ENCODE measurements at regions not wholly inside any gene's neighbourhood (a gene's known extent, or its start where the extent isn't known, plus 50 kb on each side); places are given as distances from the start of the nearest gene placed in this dataset.
"Not testable (repeated sequence)": the region's sequence is repeated elsewhere in the genome, so short reads cannot be mapped to it uniquely, and the experiment has no call there.

- DNase-seq: not testable (repeated sequence)
Measured at GRCh38 chr15:91415258-91415657, 315.2 kb downstream of the SV2B start.

DNA sequence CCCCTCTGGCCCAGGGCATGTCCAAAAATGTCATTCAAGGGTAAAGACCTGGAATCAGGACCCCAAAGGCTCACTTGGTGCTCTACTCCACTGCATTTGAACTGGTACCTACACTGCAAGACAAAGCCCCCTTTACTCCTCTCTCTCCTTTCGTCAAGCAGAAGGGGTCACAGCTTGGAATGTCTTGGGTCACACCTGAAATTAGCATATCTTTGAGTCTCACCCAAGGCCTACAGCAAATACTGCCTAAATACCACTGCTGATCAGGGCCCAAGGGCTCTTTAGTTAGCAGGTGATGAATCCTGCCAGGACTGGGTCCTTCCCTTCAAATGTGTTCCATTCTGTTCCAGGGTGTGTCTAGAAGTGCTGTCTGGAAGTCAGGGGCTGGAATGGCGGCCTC is 320.6 kb downstream of the SV2B start:
- no peak for DNase-seq

DNA sequence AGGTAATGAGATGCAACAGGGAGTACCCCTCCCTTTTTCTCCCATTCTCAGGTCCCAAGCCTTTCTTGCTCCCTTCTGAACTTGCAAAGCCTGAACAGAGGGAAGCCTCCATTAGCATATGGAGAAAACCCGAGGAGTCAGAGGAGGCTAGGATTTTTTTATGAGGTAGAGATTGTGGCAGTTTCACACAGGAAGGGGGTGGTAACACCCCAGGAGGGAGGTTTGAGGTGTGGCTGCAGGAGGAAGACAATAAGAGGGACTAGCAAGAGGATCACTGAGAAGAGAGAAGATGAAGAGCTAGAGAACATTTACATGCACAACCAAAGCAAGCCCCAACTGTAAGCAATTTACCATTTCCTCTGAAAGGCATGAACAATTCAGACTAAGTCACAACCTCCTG is 322.7 kb downstream of the SV2B start:
- no peak for DNase-seq

GRCh38 chr15:91424001-91424400 is 323.9 kb downstream of the SV2B start:
- DNase-seq: no peak

GRCh38 chr15:91426412-91426811 is 326.4 kb downstream of the SV2B start:
- no peak for DNase-seq

GRCh38 chr15:91429973-91430372 is 329.9 kb downstream of the SV2B start:
- no peak for DNase-seq

- no peak for DNase-seq
Measured at GRCh38 chr15:91431041-91431715, 331.1 kb downstream of the SV2B start.

GRCh38 chr15:91435113-91435512 is 335.1 kb downstream of the SV2B start:
- DNase-seq: no peak

- DNase-seq: no peak
Measured at GRCh38 chr15:91444656-91445055, 344.6 kb downstream of the SV2B start.

DNA sequence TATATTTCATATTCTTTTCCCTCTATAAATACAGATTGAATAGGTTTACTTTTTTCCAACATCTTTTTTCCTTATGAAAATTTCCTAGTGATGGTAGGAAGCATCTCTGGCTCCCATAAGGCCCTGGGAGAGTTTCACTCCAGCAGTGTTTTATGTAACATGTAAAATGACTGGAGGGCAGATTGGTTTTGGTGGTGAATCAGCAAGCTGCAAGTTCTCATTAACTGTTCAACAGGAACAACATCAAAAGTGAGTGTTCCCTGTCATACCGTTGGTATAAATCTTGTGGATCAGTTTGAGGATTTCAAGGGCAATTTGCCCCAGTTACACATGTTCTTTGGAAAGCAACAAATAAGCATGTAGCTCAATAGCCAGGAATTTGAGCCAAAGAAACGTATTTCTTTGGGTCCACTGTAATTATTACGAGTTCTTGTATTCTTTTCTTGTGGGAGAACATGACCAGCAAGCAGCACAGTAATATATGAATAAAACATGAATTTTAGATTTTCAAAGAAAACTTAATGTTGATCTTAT is 345.7 kb downstream of the SV2B start:
- no peak for DNase-seq

- no peak for DNase-seq
Measured at GRCh38 chr15:91447991-91448644, 348.1 kb downstream of the SV2B start.

GRCh38 chr15:91453376-91453775 is 353.3 kb downstream of the SV2B start:
- DNase-seq: not testable (repeated sequence)

DNA sequence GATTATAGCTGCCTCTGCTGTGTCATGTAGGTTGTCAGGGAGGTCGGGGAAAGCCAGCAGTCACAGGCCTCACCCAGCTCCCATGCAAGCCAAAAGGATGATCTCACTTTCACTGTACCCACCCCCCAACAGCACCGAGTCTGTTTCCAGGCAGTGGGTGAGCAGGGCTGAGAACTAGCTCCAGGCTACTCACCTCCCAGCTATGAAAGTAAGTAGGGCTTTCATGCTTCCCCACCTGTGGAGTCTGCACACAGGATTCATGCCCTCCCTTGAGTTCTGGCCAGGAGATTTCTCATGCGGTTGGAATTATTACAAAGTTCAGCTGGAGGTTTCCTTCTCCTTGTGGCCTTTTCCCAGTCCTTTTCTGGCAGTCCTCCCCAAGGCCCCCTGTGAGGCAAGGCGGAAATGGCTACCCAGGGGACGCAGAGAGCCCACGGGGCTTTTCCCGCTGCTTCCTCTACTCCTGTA is 356.2 kb downstream of the SV2B start:
- no peak for DNase-seq

DNA sequence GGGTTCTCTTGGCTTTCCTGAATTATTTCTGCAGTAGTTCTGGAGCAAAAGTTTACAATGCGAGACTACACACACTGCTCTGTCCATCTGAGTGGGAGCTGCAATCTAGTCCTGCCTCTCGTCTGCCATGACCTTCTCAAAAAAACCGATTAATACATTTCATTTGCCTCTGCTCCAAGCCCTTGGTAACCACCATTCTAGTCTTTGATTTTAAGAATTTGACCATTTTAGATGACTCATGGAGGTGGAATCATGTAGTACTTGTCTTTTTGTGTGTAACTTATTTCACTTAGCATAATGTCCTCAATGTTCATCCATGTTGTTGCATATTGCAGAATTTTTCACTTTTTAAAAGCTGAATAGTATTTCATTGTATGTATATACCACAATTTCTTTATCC is 356.9 kb downstream of the SV2B start:
- no peak for DNase-seq

DNA sequence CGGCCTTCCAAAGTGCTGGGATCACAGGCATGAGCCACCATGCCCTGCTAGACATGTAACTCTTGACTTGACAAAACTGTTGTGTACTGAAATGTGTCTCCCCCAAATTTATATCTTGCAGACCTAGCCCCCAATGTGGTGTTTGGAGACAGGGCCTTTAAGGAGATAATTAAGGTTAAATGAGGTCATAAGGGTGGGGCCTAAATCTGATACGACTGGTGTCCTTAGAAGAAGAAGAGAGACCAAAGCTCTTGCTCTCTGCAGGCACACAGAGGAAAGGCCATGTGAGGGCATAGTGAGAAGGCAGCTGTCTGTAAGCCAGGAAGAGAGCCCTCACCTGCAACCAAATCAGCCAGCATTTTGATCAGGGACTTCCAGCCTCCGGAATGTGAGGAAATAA is 361.3 kb downstream of the SV2B start:
- no peak for DNase-seq

DNA sequence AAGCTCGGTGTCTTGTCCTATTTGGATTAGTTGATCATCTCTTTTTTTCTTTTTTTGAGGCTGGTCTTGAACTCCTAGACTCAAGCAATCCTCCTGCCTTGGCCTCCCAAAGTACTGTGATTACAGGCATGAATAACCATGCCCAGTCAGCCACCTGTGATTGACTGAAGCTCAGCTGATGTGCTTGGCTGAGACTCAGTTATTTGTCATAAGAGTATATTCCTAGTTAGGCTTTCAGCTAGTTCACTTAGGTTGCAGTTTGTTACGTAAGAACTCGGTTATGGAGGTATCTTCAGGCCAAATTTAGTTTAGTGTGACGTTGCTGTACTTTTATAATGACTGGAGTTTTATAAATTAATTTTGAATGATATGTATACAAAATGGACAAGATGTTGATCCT is 365.0 kb downstream of the SV2B start:
- DNase-seq: no peak

DNA sequence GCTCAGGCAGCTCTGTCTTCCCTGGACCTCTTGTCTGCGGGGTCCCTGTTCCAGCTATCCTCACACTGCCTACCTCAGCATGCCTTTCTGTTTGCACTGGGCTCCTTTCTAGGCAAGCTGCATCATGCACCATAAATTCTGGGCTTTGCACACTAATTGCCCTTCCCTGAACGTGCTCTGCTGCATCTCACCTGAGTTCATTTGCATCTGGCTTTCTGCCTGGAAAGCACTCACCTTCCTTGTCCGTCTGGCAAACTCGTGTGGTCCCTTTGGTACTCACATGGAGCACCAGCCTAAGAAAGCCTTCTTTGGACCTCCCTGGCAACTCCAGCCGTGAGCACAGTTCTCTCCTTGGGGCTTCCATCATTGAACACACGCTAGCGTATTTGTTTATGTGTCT is 365.6 kb downstream of the SV2B start:
- peak; percentile 37 for DNase-seq

DNA sequence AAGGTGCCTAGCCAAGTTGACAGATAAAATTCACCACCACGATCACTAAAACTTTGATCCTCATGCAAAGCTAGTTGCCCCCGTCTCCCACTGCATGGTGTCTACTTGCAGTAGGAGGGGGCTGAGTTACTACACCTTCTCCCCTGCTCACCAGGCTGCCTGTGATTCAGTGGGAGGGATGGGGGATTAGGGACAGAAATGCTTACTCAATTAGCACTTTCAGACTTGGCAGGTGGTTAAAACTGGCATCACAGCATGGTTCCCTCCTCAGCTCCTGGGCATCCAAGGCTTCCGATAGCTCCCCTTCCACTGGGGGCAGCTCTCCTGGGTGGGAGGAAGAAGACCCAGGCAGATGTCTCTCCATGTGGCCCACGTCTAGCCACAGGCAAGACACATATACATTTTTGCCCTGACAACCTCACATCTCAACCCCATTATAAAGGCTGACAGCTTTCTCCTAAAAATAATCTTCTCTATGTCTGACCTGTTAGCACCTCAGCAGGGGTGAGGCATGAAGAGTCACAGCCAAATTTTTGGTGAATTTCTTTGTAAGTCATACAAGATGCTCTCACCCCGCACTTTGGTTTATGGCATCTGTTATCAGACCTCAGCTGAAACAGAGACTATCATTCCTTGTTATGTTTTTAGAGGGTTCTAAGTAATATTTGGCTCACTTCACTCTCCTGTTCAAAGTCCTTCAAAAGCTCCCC is 369.0 kb downstream of the SV2B start:
- no peak for DNase-seq

DNA sequence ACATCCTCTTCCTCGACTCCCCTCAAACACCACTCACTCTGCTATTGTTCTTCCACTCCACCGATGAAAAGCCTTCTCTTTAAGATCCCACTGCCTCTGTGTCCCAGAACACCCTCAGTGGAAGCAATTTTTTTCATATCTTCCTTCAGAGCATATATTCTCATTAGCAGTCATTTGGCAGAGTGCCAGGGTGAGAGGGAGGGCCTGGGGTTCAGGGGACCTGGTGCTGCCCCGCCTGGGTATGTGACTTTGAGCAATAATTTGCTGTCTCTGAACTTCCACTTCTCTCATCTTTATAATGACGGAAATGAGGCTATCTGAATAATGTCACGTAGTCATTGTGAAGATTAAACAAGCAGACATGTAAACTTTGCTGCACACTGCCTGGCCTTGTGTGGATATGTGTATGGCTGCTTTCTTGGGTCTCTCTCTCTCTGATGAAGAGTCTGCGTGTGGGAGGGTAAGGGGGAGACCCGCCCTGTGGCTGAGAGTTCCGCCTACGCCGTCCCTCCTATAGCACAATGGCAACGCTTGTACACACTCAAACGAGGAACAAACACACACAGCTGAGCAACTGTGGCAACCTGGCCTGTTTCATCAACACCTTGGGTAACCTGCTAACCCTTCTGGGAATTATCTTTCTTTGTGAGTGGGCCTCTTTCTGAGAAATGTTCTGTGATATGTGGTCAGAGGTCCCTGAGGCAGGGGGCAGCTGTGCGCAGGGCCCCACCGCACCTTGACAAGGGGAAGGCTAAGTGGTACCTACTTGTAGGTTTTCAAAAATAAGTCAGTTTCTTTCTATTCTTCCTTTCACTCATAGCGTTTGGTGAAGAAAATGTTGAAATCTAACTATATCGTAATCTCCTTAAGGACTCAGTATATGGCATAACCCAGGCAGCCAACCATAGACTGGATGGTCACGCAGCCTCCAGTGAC is 369.8 kb downstream of the SV2B start:
- DNase-seq: no peak

- no peak for DNase-seq
Measured at GRCh38 chr15:91471468-91471867, 371.4 kb downstream of the SV2B start.

GRCh38 chr15:91472316-91472756 is 372.3 kb downstream of the SV2B start:
- DNase-seq: no peak

DNA sequence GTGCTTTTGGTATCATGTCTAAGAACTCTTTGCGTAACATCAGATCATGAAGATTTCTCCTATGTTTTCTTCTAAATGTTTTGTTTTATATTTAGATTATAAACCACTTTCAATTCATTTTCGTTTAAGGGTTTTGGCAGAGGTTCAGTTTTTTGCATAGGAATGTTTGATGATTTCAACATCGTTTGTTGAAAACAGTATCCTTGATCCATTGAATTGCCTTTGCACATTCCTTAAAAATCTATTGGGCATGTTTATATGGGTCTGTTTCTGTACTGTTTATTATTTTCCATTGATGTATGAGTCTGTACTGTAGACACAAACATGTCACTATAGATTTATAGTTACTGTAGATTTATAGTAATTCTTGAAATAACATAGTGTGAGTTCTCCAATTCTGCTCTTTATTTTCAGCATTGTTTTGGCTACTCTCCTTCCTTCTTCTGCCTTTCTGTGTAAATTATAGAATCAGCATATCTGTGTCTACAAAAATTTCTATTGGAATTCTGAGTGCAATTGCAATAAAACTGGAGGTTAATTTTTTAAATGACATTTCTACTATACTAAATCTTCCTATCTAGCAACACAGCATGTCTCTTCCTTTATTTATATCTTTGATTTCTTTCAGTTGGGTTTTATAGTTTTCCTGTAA is 374.0 kb downstream of the SV2B start:
- DNase-seq: no peak

Data from NCI-H510A (cell line).